ENCODE measurements at regions not wholly inside any gene's neighbourhood (a gene's known extent, or its start where the extent isn't known, plus 50 kb on each side); places are given as distances from the start of the nearest gene placed in this dataset.

DNA sequence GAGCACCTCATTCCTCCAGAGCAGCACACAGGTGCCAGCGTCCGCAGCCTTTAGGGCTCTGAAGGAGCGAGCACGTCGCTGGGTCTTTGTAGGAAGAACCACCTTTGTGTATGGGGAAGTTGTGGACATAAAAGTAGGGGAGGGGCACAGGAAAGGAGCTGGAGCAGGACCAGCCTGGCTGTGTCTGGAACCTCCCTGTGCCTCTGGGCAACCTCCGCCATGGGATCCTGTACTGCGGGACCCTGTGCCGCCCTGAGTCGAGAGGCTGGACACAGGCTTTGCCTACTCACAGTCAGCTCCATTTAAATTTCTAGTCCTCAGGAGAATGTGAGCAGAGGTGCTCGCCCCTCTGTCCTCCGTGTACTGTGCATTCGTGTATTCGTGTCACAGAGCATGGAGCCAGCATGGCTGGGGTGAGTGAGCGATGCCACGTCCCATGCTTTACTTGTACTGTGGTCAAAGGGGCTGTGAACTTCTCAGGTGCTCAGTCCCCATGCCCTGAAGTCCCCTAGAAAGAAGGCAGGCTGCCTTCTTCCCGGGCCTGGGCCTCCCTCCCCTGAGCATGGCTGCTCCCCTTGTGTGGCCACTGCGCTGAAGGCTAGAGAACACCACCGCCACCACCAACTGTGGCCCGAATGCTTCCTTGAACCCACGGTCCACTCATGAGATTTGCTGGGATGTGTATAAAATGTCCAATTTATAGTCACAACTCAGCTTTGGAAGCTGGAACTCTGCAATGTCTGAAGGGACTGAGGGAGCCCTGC lies 99.9 kb downstream of the TEX29 start:
- BruUV-seq (replicated peaks): no TSS peak
- H3K27ac ChIP-seq (ENCODE audit: low read depth, low read length, poor library complexity, severe bottlenecking): no peak overlapping the region
- H3K9me3 ChIP-seq (ENCODE audit: low read depth, low read length, poor library complexity, severe bottlenecking): no peaks in the 10 kb centered on the region
- no peaks in the 10 kb centered on the region for H3K4me1 ChIP-seq (ENCODE audit: insufficient read depth, low read length, poor library complexity, severe bottlenecking)
- CTCF ChIA-PET: no interaction called here
- POLR2A ChIA-PET (ENCODE audit: low non-redundant PET): no interaction called here
- DNase-seq (ENCODE audit: low spot score): no peak
- intact Hi-C loops (cut with micrococcal nuclease; ENCODE audit: unreplicated experiment): no loop called here
- TF ChIP-seq EZH2 (IDR thresholded peaks at IDR 0.05; ENCODE audit: borderline replicate concordance, low read depth, low read length, poor library complexity, severe bottlenecking): no peak
- TF ChIP-seq, protein P1, sequence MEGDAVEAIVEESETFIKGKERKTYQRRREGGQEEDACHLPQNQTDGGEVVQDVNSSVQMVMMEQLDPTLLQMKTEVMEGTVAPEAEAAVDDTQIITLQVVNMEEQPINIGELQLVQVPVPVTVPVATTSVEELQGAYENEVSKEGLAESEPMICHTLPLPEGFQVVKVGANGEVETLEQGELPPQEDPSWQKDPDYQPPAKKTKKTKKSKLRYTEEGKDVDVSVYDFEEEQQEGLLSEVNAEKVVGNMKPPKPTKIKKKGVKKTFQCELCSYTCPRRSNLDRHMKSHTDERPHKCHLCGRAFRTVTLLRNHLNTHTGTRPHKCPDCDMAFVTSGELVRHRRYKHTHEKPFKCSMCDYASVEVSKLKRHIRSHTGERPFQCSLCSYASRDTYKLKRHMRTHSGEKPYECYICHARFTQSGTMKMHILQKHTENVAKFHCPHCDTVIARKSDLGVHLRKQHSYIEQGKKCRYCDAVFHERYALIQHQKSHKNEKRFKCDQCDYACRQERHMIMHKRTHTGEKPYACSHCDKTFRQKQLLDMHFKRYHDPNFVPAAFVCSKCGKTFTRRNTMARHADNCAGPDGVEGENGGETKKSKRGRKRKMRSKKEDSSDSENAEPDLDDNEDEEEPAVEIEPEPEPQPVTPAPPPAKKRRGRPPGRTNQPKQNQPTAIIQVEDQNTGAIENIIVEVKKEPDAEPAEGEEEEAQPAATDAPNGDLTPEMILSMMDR (conservative IDR thresholded peaks at IDR 0.05; ENCODE audit: low read depth, low read length): no peak
- H3K36me3 ChIP-seq (ENCODE audit: insufficient read depth, low read length, poor library complexity, severe bottlenecking): no peaks in the 10 kb centered on the region
- H3K27me3 ChIP-seq (replicated peaks; ENCODE audit: insufficient read depth, low read depth, low read length, poor library complexity): peaks cover 57% of the 10 kb centered on the region
- no peak overlapping the region for H3K4me3 ChIP-seq (ENCODE audit: low read depth, low read length, poor library complexity, severe bottlenecking)

DNA sequence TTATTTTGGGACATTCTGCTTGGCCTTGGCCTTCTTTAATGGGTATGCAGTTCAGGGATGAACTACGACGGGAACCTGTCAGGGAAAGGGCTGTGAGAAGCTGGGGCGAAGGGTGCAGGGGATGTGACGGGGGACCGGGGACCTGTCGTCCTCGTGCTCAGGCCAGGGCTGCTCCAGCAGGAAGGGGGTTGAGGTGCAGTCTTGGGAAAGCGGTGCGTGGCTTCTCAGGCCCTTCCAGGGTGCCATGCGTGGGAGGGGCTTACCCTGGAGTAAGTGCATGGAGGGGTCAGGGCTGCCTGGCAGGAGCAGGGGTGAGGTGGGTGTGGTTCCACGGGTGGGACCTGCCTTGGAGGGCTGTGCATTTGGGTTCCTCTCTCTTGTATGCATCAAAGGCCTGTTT lies 100.8 kb downstream of the TEX29 start:
- H3K27me3 ChIP-seq (replicated peaks; ENCODE audit: insufficient read depth, low read depth, low read length, poor library complexity): peaks cover 63% of the 10 kb centered on the region
- H3K36me3 ChIP-seq (ENCODE audit: insufficient read depth, low read length, poor library complexity, severe bottlenecking): no peaks in the 10 kb centered on the region
- no peak overlapping the region for H3K4me3 ChIP-seq (ENCODE audit: low read depth, low read length, poor library complexity, severe bottlenecking)
- ChIA-PET POLR2A (ENCODE audit: low non-redundant PET) (no interaction called here), CTCF (interaction anchor here (0.6 kb wide), 1 partner anchor 1047 kb away, joined by 5 read pairs; no protein-coding TSS in a partner anchor)
- BruUV-seq (replicated peaks): no TSS peak
- intact Hi-C loops (cut with micrococcal nuclease; ENCODE audit: unreplicated experiment): no loop called here
- DNase-seq (ENCODE audit: low spot score): no peak
- no peak for TF ChIP-seq EZH2 (IDR thresholded peaks at IDR 0.05; ENCODE audit: borderline replicate concordance, low read depth, low read length, poor library complexity, severe bottlenecking)
- TF ChIP-seq, protein P1 (conservative IDR thresholded peaks at IDR 0.05; ENCODE audit: low read depth, low read length): no peak
- no peak overlapping the region for H3K27ac ChIP-seq (ENCODE audit: low read depth, low read length, poor library complexity, severe bottlenecking)
- H3K4me1 ChIP-seq (ENCODE audit: insufficient read depth, low read length, poor library complexity, severe bottlenecking): no peaks in the 10 kb centered on the region
- no peaks in the 10 kb centered on the region for H3K9me3 ChIP-seq (ENCODE audit: low read depth, low read length, poor library complexity, severe bottlenecking)

DNA sequence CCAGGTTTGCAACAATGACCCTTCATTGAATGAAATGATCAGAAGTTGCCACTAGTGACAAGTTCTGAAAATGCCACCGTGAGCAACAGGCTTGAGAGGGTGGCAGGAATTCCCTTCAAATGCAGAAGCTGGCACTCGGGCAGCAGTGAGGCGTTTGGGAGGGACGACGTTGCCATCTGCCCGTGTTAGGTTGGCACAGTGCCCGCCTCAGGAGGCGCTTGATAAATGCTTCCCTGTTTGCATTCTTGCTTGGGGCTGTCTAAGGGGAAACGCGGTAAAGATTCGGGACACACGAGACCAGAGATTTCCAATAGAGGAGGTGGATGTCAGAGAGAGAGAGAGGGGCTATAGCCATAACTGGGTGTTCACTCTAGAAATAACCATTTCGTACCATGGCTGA lies 101.9 kb downstream of the TEX29 start:
- peaks cover 67% of the 10 kb centered on the region for H3K27me3 ChIP-seq (replicated peaks; ENCODE audit: insufficient read depth, low read depth, low read length, poor library complexity)
- ChIA-PET CTCF (no interaction called here), POLR2A (ENCODE audit: low non-redundant PET) (no interaction called here)
- no peak for DNase-seq (ENCODE audit: low spot score)
- no peak for TF ChIP-seq EZH2 (IDR thresholded peaks at IDR 0.05; ENCODE audit: borderline replicate concordance, low read depth, low read length, poor library complexity, severe bottlenecking)
- TF ChIP-seq, protein P1 (conservative IDR thresholded peaks at IDR 0.05; ENCODE audit: low read depth, low read length): no peak
- no peaks in the 10 kb centered on the region for H3K9me3 ChIP-seq (ENCODE audit: low read depth, low read length, poor library complexity, severe bottlenecking)
- H3K4me3 ChIP-seq (ENCODE audit: low read depth, low read length, poor library complexity, severe bottlenecking): no peak overlapping the region
- no peaks in the 10 kb centered on the region for H3K4me1 ChIP-seq (ENCODE audit: insufficient read depth, low read length, poor library complexity, severe bottlenecking)
- no TSS peak for BruUV-seq (replicated peaks)
- intact Hi-C loops (cut with micrococcal nuclease; ENCODE audit: unreplicated experiment): no loop called here
- no peaks in the 10 kb centered on the region for H3K36me3 ChIP-seq (ENCODE audit: insufficient read depth, low read length, poor library complexity, severe bottlenecking)
- H3K27ac ChIP-seq (ENCODE audit: low read depth, low read length, poor library complexity, severe bottlenecking): no peak overlapping the region
